SW 1271 (cell line): ENCODE measurements at regions not wholly inside any gene's neighbourhood (a gene's known extent, or its start where the extent isn't known, plus 50 kb on each side); places are given as distances from the start of the nearest gene placed in this dataset.

Source experiments
- DNase-seq, 2 experiments: peaks; one replicate each; lab custom pipeline; 2025; lab: John Stamatoyannopoulos, UW

DNA sequence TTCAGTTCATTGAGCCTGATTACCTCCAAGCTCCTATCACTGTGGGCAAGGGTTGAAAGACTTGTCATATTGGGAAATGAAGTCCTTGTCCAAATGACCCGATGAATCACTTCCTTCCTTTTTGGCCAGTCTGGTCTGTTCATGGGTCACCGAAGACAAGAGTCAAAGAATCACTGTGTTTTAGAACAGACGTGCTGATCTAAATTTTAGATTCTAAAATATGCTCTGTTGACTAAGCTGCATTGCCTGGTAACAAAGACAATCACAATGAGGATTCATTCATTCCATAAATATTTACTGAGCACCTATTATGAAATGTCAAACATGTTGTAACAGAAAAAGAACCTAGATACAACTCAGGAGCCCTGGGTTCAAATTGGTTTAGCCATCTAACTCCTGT is 99.4 kb upstream of the RND3 start:
- DNase-seq: peak; percentile 36 to 53

DNA sequence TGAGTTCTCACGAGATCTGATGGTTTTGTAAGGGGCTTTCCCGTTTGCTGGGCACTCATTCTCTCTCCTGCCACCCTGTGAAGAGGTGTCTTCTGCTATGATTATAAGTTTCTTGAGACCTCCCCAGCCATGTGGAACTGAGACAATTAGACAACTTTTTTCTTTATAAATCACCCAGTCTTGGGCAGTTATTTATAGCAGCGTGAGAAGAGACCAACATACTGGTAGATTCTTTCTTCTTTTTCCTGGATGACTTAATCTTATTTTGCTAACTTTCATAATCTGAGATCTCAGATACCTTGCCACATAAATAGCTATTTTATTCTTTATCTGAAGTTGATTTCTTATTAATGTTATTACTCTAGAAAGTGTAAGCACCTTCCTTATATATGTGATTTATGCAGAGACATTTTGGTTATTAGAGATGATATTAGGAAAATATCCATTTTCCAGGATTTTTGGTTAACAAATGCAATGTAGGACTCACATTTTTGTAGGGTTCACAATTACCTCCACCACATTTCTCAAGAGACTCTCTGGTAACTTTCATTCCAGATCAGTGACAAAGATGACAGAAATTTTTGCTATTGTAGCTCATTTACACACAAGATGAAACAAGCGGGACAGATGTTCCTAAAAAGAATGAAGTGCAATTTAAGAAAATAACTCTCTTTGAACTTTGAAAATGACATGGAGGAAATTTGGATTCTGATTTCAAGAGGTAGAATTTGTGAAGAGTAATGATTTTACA is 97.9 kb upstream of the RND3 start:
- no peak for DNase-seq

DNA sequence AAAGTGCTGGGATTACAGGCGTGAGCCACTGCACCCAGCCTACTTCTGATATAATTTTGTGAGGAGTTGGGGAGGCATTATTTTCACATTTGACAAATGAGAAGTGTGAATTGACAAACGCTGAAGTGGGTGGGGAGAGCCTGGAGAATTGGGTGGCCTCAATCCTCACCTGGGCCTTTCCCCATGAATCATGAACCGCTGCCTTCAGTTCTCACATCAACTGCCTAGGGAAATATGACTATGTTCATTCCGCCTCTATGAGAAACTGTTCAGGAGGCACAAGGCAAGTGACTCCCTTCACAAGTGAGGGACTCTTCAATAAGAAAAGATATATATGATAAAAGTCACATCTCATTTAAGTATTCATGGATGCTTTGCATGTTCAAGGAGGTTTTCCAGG is 96.6 kb upstream of the RND3 start:
- DNase-seq: no peak

DNA sequence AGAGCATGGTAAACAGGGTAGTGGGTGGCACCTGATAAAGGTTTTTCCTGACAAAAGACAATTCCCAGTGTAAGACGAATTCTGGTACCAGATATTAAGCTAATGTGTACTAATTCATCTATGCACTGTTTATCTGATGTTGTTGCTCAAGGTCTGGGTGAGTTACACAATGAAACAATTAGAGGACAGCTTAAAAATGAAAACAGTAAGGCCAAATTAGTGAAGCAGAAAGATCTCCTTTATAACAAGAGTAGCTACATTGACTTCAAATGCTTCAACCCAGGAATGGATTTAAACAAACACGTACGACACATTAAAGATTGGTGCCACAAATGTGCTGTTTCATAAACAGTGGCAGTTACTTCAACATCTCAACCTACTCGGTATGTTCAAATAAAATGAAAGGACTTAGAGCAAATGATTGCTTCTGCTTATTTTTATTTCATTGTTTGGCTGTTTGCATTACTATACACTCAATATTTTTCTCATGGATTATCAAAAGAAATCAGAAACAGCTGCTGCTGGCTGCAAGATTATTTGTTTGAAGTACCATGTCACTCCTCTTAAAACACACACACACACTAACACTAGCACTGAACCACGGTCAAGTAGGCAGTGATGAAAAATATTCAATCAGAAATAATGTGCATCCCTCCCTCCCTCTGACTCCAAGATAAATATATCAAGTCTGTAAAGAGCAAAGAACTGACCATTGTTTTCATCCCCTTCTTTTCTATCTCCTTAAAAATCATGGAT is 94.4 kb upstream of the RND3 start:
- DNase-seq: no peak

GRCh38 chr2:150578481-150578880 is 91.0 kb upstream of the RND3 start:
- DNase-seq: no peak

- DNase-seq: no peak
Observed at GRCh38 chr2:150575861-150576260, 88.4 kb upstream of the RND3 start.

- no peak for DNase-seq
Observed at GRCh38 chr2:150572961-150573395, 85.5 kb upstream of the RND3 start.

- no peak for DNase-seq
Observed at GRCh38 chr2:150572194-150572766, 84.8 kb upstream of the RND3 start.

GRCh38 chr2:150571121-150571520 is 83.7 kb upstream of the RND3 start:
- DNase-seq: no peak

GRCh38 chr2:150570712-150571111 is 83.2 kb upstream of the RND3 start:
- DNase-seq: peak; percentile 5 to 62

DNA sequence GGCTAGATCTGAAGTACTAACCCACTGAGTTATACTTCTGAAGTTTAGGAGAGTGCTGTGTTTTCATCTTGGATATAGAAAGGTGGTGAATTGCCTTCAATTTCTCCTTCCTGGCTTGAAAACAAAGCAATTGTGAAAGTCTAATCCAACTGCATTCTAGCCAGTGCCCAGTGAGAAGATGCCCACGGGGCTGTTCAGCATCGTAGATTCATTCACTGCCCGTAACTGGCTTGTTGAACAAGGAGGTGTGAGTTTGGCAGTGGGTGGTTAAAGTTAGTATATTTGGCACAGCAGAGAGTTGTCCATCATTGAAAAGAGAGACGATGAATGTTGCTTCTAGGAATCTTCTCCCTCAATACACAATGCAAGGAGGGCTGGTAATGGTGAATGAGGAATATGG is 82.3 kb upstream of the RND3 start:
- DNase-seq: no peak

- no peak for DNase-seq
Observed at GRCh38 chr2:150567771-150568301, 80.4 kb upstream of the RND3 start.

- DNase-seq: no peak
Observed at GRCh38 chr2:150566289-150566688, 78.8 kb upstream of the RND3 start.

DNA sequence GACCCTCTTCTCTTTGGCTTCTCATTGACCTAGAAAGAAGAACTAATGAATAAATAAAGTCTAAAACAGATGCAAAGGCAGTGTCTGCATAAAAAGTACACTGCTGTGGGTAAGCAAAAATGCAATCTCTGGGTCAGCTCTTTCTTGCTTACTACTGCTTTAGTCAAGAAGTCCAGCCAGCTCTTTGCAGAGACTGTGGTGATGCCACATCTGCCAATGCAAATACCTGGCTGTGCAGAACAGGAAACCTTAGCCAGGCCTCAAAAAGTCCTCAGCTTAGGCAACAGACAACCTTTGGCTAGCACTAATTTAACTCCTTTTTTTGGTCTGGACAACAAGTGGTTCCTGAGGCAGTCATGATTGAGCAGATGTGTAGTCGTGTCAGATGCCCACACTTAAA is 73.6 kb upstream of the RND3 start:
- no peak for DNase-seq

GRCh38 chr2:150557020-150557600 is 69.6 kb upstream of the RND3 start:
- DNase-seq: no peak

GRCh38 chr2:150555611-150556356 is 68.3 kb upstream of the RND3 start:
- DNase-seq: no peak

- no peak for DNase-seq
Observed at GRCh38 chr2:150554046-150554445, 66.6 kb upstream of the RND3 start.

DNA sequence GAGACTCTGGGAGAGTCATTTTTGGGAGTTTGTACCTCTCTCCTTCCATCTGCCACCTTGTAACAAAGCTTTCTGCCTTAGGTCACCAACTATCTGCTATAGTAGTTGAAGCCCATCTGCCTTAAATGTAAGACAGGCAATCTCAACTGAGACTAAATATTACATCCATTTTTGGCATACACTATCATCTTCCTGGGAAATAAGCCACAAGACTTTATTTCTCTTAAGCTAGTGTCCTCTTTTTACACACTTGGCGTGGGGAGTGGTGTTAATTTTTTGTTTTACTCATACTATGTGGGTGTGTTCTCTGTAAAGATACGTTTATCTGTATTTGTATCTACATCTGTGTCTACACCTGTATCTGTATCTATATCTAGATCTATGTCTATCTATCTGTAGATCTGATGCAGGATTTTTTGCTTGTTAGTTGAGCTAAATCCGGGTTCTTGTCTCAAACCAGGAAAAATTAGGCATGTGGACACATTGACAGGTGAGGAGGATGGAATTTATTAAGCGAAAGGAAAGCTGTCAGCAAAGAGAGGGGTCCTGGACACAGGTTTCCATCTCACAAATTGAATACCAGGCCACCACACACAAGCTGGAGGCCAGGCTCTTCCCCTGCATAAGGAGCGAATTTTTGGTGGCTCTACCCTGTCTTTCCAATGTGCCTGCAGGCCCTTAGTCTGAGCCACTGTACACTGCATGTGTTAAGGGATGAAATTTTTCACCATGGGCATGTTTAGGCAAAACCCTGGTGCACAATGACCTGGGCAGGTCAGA is 64.8 kb upstream of the RND3 start:
- DNase-seq: no peak

DNA sequence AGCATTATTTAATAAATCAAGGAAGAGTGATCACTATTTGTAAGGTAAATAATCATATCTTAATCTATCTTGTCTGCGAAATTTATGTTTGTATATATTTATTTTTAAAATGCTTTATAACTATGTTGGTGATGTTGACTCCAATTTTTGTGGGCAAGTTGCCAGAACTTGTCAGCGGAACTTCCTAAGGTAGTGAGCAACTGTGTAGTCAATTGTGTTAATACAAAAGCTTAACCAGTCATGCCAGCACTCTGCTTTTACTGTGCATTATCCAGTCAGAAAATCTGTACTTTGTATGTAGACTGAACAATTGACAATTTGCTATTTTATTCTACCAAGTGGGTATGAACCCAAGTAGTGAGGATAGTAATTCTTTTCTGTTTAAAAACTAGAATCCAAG is 61.9 kb upstream of the RND3 start:
- no peak for DNase-seq

- peak in 1 of 2 experiments; percentile 16 for DNase-seq
Observed at GRCh38 chr2:150548527-150548926, 61.1 kb upstream of the RND3 start.

DNA sequence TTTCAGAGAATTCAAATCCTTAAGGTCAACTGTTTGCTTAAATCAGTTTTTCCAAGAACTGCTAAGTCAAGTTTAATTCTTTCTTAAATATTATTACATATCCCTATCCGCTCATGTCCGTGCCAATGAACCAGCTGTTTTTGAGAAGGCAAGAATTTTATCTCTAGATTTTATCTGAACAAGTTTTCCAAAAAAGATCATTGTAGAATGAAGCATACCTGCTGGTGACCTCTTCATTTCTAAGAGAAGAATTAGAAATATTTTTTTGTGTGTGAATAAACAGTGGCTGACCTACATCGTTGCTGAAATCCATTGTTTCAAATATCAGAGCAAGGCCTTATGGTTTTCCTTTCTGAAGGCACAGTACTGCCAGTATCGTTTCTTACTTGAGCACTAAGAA is 58.4 kb upstream of the RND3 start:
- DNase-seq: no peak
